NCI-H510A treated with DMSO at 0.1 percent for 48 hours (cell line): ENCODE measurements at regions not wholly inside any gene's neighbourhood (a gene's known extent, or its start where the extent isn't known, plus 50 kb on each side); places are given as distances from the start of the nearest gene placed in this dataset.
A peak's percentile ranks its signal among the peaks of the same experiment; 100 is the strongest.
"Not testable (repeated sequence)": the region's sequence is repeated elsewhere in the genome, so short reads cannot be mapped to it uniquely, and the experiment has no call there.

ENCODE experiments used
- DNase-seq: peaks from one replicate; lab custom pipeline; 2025; lab: John Stamatoyannopoulos, UW

DNA sequence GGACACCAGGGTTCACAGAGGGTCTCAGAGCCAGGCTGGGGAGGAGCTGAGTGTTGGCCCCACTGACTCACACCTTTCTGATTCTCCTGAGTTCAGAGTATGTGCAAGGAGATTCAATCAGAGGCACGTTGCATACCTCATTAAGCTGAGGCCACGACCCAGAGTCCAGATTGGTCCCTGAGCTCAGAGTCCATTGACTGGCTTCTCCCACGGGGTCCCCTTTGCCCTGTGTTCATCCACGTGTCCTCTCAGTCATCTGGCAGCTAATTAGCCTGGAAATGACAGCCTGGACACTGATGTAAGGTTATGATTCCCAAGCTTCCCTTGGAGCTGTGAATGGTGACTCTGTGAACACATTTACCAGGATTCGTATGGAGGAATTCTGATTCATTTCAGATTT lies 267.2 kb downstream of the SH3BP4 start:
- no peak for DNase-seq

DNA sequence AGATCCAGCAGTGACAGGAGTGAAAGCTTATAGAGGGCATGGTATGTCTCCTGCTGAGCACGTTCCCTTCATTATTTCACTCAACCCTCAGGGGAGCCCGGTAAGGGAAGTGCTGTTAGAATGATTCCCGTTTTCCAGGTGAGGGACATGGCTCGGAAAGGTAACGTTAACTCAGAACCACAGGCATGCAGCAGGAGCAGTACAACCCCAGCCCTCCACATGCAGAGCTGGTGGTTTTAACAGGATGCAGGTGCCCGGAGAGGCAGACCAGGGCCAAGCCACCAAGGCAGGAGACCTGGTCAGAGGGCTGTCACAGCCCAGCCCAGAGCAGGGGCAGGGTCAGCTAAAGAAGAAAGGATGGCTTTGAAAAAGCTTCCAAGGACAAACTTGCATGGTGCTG lies 268.5 kb downstream of the SH3BP4 start:
- no peak for DNase-seq

DNA sequence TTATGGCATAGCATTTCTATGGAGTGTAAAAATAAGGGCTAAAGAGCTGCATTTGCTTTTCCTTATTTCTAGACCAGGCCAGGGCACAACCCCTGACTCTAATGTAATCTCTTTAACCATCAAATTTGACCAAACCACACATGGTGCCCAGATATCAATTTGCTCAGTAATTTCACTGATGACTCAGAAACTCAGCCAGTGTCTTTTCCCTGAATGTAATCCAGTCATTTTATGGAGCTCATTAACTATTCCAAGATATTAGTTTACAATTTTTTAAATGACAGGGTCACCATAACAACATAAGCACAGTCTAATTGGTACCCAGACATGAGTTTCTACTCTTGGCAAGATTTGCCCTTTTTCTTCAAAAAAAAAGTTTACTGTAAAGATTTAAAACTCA lies 270.8 kb upstream of the AGAP1 start:
- no peak for DNase-seq

DNA sequence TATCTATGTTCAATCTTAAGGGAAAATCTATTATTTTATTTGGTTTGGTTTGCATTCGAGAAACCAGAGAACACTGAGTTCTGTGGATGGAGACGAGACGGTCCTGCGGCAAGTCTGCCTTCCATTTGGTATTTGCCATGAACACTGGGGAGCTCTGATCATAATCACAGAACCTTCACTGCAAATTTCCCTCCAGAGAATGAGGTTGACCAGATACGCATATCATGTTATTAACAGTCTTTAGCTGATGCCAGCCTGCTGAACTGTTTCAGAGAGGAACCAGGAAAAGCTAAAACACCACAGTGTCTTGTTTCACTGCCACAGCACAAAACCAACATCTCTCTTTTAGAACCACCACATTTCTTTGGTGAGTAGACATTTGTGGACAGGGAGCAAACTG lies 269.4 kb upstream of the AGAP1 start:
- DNase-seq, result no peak

DNA sequence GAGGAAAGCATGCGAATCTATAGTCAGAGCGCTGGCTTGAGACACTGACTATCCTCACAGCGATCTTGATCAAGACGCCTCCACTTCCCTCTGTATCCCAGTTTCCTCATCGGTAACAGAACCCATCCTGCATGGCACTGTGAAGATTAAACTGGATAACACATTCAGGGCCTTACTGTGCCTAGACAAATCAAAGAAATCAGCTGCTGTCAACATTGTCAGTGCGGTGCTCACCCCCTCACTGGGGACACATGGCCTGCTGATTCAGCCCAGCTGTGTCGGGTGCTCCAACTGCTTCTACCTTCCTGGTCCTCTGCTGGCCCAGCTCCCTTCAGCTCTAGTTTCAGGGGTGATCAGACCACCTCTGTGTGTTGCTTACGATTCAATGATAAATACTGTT lies 268.6 kb upstream of the AGAP1 start:
- no peak for DNase-seq

DNA sequence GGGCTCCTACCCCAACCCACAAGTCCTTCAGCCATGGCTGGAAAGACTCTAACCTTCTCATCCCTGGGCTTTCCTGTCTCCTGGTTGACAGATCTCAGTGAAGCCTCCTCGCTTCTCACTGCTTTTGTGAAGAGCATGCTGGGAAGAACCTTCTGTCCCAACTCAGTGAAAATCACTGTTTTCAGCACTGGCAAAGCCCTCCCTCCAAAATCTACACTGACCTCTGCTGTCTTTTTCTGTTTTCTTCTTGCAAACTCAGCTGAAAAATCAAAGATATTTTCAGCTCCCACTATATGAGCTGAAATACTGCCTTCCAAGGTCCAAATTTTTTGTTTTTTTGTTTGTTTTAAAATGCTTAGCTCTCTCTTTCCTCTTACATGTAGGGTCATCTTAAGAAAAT lies 266.3 kb upstream of the AGAP1 start:
- no peak for DNase-seq

DNA sequence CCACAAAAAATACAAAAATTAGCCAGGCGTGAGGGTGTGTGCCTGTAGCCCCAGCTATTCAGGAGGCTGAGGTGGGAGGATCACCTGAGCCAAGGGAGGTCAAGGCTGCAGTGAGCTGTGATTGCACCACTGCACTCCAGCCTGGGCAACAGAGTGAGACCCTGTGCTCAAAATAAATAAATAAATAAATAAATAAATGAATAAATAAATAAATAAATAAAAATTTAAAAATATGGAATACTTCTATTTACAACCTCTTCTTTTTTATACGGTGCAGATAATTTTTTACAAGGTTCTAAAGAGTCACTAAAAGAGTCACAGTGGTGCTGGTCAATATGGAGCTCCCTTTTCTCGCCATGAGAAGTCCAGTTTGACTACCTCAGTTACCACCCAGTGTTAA lies 265.4 kb upstream of the AGAP1 start:
- not testable (repeated sequence) for DNase-seq

DNA sequence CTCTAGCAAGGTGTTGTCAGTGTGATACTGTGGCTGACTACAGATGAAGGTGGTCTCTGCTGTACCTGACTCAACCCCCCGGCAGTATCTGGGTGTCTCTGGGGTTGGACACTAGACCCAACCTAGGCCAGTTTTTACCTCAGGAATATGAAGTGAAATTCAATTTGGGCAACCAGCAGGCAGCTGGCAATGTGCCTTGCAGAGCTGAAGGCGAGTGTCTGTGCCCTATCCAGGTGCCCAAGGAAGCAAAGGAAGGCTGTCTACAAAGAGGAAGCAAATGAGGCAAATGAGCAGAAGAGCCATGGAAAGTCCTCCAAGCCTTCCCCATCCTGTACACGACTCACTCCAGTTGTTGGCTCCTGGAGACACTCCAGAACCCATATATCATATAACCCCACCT lies 264.6 kb upstream of the AGAP1 start:
- peak; percentile 21 for DNase-seq

DNA sequence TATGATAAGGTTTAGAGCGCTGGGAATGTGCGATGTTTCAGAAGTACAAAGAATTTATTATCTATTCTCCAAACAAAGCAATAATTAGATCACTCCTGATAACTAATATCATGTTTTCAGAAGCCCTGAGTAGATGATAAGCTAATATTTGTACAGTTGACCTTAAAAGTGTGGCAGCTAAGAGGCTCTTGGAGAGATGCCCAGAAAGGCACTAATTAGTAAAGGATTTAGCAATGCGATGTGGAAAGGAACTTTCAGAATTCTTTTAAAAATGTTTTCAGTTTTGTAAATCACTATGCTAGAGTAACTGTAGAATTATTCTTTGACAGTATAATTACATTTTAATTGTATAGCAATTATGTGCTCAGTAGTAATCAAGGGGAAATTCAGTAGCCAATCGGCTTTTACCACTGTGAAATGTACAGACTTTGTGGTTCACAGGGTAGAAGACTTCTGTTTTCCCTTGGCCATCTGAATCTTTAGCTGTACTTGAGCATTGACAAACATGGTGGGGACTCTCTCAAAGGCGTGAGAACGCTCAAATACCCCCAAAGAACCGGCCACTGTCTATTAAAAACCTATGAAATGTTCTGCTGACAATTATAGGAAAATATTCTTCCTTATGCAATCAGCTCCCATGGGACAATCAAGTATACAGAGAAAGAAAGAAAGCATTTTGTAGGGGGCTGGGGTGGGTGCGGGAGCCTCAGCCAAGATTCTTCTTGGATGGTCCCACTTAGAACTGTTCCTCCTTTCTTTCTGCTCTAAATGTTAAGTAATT lies 262.8 kb upstream of the AGAP1 start:
- DNase-seq, result peak; percentile 21

DNA sequence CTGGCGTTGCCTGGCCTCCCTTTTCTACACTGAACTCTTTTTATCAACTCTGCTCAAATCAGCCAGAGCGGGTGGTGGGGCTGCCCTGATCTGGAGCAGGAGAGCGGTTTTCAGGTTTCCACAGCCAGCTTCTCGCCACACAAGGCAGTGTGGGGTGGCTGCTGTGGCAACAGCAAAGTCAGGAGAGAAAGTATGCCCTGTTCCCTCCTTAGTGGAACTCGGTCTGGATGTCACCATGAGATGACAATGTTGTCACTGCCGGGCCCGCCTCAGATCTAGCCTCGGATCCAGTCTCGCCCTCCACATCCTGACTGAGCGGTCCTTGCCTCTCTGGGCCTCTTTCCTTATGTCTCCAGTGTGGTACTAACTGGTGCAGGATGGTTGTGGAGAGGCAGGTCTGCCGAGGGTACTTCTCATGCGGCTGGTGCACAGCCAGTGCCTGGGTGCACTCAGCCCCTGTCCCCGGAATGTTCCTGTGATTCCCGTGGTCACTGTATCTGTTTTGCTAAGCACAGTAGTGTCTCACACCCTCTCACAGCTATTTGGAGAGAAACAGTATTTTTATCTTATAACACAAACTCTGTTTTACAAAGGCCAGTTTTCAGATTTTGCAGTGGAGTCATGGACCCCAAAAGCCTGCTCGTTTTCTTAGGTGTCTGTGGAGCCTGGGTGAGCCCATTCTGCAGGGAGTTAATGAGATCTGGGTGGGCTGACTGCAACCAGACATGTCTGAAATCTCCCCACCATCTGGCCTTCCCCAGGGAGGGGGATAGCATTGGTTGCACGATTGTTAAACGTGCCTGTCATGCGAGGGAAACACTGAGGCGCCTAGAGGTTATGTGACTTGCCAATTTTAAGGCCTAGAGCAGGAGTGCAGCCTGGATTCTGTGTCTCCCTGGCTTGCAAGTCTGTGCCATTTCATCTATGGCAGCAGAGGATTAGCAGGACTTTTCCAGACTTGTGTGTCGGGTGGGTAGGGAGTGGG lies 261.1 kb upstream of the AGAP1 start:
- no peak for DNase-seq

DNA sequence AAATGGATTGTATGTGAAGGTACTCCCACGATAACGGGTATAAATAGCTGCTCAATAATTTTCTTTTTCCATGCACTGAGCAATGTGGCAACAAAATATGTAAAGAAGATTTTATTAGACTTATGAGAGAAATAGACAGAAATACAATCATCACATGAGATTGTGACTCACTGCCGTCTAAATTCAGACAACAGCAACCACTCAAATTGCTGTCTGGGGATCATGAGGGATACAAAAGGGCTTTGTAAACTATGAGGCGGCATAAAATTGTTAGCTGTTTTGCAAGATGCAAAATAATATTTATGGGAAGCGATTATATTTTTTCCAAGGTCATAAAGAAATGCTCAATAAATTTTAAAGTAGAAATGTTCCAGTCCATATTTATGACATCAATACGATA lies 259.1 kb upstream of the AGAP1 start:
- DNase-seq, result no peak

DNA sequence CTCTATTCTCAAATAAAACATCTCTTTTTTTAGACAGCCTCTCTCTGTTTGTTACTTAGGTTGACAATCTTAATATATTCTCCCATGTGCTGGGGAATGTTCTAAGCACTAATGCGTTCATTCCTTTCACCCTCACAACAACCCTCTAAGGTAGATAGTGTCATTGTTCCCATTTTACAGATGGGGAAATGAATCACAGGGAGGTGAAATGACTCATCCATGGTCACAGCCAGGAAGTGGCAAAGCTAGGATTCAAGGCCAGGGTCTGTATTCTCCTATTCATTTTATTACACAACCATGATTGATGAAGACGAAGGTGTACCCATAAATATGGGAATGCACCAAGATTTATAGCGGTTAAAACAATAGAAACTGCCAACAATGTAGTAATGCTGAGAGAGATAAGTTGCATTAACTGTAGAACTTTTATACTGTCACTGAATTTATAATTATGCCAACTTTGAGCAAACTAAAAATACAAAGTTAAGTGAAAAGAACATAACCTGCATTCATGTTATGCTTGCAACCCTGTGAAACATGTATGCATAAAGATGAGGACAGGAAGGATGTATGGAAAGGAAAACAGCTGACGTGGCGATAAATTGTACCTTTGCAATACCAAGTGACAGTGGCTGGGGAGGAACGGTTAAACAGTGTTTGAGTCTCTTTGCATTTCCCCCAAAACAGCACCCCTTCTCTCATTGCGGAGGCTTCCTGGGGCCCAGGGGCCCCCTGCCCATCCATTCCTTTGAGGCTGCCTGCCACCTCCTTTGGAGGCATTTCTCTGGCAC lies 257.7 kb upstream of the AGAP1 start:
- DNase-seq, result no peak

DNA sequence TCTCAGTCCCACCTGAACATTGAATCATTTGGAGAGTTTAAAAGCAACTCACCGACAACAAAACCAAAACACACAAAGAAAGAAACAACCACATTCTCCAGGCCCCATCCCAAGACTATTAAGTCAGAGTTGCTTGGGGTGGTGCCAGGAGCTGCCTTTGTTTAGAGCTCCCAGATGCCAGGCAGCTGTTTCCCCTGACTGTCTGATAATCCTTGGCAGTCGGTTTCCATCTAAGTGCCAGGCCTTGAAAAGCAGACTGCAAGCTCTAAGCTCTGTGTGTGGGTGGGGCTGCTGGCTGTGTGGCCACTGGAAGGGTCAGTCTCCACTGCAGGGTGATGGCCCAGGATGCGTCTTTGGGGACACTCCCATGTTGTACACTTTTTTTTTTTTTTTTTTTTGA lies 255.3 kb upstream of the AGAP1 start:
- DNase-seq, result no peak

DNA sequence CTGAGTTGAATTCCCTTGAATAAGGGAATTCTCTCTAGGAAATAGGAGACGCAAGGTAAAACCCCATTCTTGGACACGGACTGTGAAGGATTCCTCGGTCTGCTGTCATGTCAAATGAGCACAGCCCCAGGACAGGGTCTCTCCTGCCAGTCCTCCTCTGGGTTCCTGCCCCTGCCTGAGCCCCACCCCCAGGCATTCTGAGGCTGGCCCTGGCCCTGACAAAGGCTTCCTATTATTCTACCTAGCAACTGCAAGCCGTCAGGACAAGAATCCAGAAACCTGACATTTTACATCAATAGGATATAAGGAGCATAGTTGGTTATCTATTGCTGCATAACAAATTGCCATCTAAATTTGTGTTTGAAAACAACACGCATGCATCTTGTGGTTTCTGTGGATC lies 253.3 kb upstream of the AGAP1 start:
- no peak for DNase-seq

DNA sequence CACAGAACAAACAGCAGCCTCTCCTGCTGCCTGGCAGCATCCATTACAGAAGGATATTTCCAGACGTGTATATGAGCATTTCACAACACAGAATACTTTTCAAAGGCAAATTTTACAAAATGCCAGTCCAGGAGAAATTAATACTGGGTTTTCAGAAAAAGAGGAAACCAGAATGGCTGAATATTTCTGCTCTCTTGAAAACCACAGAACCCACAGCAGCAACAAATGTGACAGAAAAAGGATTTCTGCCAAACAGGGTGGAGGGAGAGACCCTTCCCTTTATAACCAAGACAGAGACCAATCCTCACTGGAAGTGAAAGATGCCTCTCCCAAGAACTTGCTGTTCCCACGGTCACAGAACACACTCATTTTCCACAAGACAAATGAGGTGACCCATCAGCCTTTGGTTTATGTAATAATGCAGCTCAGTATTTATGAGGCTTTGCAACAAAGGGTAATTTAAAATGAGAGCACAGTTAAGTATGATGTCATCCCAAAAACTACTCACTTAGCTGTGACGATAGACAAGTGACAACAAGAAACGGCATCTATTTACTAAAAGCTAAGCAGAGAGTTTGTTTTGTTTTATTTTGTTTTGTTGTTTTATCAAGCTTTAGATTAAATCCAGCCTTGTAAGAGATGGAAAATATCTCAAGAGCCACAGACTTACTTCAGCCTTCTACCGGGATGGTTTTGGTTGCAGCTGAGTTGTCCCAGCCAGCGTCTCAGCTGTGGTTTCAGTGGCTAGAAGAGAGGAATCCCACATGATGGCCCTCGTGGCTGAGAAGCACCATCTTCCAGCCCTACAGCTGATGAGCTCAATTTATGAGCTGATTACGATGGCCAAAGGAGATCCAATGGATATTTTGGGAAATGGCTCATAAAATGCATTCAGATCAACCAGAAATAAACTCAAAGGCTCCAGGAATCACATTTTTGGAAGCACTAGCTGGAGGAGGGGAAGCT lies 249.3 kb upstream of the AGAP1 start:
- DNase-seq, result no peak

DNA sequence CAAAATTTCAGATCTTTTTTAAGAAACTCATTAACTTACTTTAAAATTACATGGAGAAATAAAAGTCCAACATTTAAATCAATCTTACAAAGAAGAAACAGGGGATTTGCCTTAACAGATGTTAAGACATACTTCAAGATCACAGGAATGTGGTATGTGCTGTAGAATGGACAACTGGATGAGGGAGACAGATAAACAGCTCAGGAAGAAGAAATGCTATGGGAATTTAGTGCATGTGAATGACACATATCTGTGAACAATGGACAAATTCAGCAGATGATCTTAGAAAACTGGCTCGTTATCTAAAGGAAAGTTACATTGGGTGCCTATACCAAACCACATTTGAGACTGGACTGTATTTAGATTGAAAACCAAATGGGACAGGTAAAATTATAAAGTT lies 246.8 kb upstream of the AGAP1 start:
- DNase-seq, result no peak

DNA sequence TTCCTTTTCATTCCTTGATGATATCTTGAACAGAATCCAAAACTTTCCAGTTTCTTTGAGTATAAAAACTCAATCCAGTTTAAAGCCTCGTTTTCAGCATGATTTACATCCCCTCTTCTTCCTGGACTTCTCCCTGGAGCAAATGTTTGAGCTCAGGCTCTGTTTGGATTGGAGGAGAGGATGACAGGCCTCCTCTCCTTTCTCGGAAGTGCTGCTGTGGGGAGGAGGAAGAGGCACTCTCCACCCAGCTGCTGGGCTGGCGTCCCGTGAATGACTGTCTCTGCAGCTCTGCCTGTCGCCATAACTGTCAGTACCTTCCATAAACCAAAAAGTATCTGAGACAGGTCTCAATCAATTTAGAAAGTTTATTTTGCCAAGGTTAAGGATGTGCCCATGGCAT lies 238.2 kb upstream of the AGAP1 start:
- DNase-seq, result no peak

DNA sequence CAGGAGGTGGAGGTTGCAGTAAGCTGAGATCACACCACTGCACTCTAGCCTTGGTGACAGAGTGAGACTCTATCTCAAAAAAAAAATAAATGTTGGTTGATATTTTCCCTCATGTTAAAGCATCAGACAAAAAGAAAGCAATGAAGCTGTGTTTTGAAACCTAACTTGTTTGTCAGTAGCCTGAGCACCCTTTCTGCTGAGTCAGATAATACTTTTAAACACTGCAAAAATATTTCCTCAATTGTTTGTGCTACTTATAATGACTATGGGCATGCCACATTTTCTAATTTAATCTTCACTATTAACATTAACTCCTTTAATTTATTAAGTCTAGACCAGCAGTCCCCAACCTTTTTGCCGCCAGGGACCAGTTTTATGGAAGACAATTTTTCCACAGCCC lies 236.3 kb upstream of the AGAP1 start:
- no peak for DNase-seq

DNA sequence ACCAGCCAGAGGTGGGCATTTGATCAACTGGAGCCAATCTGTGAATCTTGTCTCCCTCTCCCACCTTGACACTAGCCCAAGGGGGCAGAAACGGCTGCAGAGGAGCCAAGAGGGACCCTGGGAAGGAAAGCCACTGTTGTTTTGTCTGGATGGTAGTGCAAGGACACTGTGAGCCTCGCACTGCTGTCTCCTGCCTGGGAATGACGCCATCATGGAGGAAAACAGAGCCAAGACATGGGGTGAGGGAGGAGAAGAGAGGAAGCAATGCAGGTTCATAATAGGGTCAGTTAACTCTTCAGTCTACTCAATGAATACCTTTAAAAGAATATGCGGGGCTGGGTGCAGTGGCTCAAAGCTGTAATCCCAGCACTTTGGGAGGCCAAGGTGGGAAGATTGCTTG lies 231.1 kb upstream of the AGAP1 start:
- DNase-seq, result no peak

DNA sequence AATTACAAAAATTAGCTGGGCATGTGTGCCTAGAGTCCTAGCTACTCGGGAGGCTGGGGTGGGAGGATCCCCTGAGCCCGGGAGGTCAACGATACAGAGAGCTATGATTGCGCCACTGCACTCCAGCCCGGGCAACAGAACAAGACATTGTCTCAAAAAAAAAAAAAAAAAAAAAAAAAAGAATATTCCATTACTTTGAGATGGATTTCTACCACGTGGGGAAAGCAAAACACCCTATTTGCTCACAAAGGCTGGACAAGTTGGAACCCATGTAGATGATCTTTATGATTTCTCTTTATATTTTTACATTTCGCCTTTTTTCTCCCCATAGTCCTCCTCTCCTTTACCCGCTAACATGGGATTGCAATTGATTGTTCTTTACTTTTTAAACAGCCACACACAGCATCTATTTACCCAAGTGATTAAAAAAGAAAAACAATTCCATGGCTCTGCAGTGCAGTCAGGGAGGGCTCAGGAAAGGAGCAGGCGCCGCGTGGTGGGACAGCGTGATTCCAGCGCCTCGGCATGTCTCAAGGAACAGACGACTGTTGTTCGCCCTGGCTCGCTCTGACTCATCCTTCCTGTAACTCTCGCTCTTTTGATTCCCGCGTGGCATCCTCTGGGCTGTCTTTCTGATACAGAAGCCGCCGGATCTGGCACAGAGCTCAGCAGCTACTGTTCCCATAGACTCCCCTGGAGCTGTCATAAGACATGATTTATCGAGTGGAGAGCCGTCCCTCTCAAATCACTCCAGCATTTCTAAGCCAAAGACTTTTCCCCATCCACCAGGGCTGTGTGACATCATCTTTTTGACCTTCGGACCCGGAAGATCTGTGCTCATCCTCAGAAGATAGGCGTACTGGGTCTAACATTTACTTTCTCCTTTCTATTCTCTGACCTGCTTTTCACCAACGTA lies 230.4 kb upstream of the AGAP1 start:
- DNase-seq, result no peak
